GM12873 (cell line): ENCODE measurements at regions not wholly inside any gene's neighbourhood (a gene's known extent, or its start where the extent isn't known, plus 50 kb on each side); places are given as distances from the start of the nearest gene placed in this dataset.

Experiments
- CTCF ChIP-seq: IDR thresholded peaks from 2 replicates; pipeline ENCODE4 v1.5.1; 2012; ENCODE audit warnings: low read depth, mild to moderate bottlenecking, moderate library complexity, low read length, control low read depth; ENCODE audit not compliant: insufficient read depth; ENCODE audit errors: missing control alignments

- no peak for TF ChIP-seq CTCF
Measured at GRCh38 chr16:88306411-88306810, 76.3 kb upstream of the ZNF469 start.

DNA sequence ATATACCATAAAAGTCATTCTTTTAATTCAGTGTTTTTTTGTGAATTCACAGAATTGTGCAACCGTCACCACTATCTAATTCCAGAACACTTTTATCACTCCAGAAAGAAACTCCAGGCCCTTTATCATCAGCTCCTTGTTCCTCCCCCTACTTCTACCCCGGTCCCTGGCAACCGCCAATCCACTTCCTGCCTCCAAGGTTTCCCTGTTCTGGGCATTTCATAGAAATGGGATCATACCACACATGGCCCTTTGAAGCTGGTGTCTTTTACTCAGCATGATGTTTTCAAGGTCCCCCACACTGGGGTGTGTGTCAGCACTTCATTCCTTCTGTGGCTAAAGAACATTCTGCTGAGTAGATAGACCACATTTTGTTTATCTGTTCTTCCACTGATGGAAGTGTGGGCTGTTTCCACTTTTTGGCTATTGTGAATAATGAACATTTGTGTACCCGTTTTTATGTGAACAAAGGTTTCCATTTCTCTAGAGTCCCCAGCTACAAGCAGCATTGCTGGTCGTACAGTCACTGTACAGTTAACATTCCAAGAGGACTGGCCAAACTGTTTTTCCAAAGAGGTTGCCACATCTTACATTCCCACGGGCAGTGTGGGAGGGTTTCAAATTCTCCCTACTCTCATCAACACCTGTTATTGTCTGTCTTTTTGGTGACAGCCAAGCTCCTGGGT lies 75.8 kb upstream of the ZNF469 start:
- TF ChIP-seq CTCF: no peak

GRCh38 chr16:88308441-88309173 lies 74.2 kb upstream of the ZNF469 start:
- no peak for TF ChIP-seq CTCF

- TF ChIP-seq CTCF: no peak
Measured at GRCh38 chr16:88309174-88309907, 73.4 kb upstream of the ZNF469 start.

DNA sequence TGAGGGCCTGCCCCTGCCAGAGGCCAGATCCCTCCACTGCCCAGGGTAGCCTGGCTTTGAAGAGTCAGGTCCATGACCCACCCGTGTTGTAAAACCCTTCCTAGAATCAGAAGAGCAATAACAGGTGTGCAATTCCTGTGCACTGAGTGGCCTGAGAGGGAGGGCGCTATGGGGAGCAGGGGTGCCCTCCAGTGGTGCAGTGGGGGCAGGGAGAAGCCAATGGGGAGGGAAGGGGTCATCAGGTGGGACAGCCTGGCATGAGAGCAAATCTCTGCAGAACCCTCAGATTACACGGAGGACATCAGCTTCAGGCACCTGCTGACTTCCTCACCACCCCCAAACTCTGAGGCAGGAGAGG lies 72.9 kb upstream of the ZNF469 start:
- TF ChIP-seq CTCF: peak; percentile 23

DNA sequence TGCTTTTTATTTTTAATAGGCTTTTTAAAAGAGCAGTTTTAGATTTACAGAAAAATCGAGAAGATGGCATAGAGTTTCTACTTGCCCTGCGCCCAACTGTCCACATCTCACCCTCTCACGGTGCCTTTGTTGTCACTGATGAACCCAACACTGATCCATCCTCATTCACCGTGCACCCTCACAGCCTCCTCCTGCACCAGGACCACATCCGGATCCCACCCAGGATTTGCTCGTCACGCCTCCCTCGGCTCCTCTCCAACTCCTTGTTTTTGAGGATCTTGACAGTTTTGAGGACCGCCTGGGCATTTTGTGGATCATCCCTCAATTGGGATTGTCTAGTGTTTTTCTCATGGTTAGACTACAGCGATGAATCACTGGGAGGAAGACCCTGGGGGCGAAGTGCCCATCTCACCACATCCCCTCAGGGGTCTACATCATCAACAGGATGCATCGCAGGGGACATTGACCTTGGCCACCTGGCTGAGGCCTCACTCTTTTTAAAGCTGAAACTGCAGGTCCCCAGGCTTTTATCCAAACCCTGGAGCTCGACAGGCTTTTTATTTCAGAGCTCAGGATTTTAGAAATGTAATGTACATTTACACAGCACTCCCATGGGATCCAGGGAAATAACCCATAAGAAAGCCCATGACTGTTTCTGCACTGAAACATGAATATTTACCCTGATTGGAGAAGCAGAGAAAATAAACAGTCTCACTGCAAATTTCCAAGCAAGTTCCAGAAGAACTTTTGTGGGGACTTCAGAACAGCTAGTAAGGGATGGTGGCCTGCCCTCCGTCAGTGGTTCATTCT lies 71.8 kb upstream of the ZNF469 start:
- no peak for TF ChIP-seq CTCF
